HG03060 (cell line): ENCODE measurements at regions not wholly inside any gene's neighbourhood (a gene's known extent, or its start where the extent isn't known, plus 50 kb on each side); places are given as distances from the start of the nearest gene placed in this dataset.
"Not testable (repeated sequence)": the region's sequence is repeated elsewhere in the genome, so short reads cannot be mapped to it uniquely, and the experiment has no call there.

Experiments used
- ATAC-seq: cut with Tn5 transposase; IDR thresholded peaks from one replicate; pipeline ENCODE4 v1.9.1; 2021; ENCODE audit warnings: low read depth, moderate number of reproducible peaks; ENCODE audit not compliant: unreplicated experiment

- no peak for ATAC-seq
These were observed 228.7 kb downstream of the SKIDA1 start for GRCh38 chr10:21296575-21297355.

GRCh38 chr10:21293518-21294356, 231.7 kb downstream of the SKIDA1 start:
- ATAC-seq: no peak

GRCh38 chr10:21292763-21293517, 232.5 kb downstream of the SKIDA1 start:
- no peak for ATAC-seq

- ATAC-seq: no peak
These were observed 234.9 kb downstream of the SKIDA1 start for GRCh38 chr10:21290499-21291160.

- no peak for ATAC-seq
These were observed 235.5 kb downstream of the SKIDA1 start for GRCh38 chr10:21289961-21290360.

GRCh38 chr10:21289271-21289670, 236.2 kb downstream of the SKIDA1 start:
- no peak for ATAC-seq

GRCh38 chr10:21285742-21286331, 239.6 kb downstream of the SKIDA1 start:
- ATAC-seq: no peak

GRCh38 chr10:21285207-21285606, 240.3 kb downstream of the SKIDA1 start:
- no peak for ATAC-seq

- no peak for ATAC-seq
These were observed 241.2 kb downstream of the SKIDA1 start for GRCh38 chr10:21284301-21284700.

GRCh38 chr10:21283053-21283452, 242.4 kb downstream of the SKIDA1 start:
- not testable (repeated sequence) for ATAC-seq

- no peak for ATAC-seq
These were observed 243.6 kb downstream of the SKIDA1 start for GRCh38 chr10:21281765-21282484.

- no peak for ATAC-seq
These were observed 244.4 kb downstream of the SKIDA1 start for GRCh38 chr10:21280971-21281572.

GRCh38 chr10:21280037-21280436, 245.4 kb downstream of the SKIDA1 start:
- ATAC-seq: no peak

GRCh38 chr10:21279217-21279575, 246.3 kb downstream of the SKIDA1 start:
- no peak for ATAC-seq

GRCh38 chr10:21278491-21279216, 246.8 kb downstream of the SKIDA1 start:
- peak; percentile 93 for ATAC-seq

GRCh38 chr10:21273400-21273968, 252.0 kb downstream of the SKIDA1 start:
- ATAC-seq: no peak

GRCh38 chr10:21272643-21273399, 252.7 kb downstream of the SKIDA1 start:
- ATAC-seq: no peak
